HEK293 (cell line): ENCODE measurements at regions not wholly inside any gene's neighbourhood (a gene's known extent, or its start where the extent isn't known, plus 50 kb on each side); places are given as distances from the start of the nearest gene placed in this dataset.

Source experiments
- HIC1 ChIP-seq: fragments of 450-650 bp; formaldehyde crosslinking; IDR thresholded peaks from 2 replicates; pipeline ENCODE4 v1.5.1; 2016; ENCODE audit warnings: missing biosample characterization, missing genetic modification characterization
- KLF10 ChIP-seq: fragments of 450-650 bp; IDR thresholded peaks from 2 replicates; pipeline ENCODE4 v1.5.1; 2018; ENCODE audit warnings: missing biosample characterization, mild to moderate bottlenecking, missing genetic modification characterization
- MZF1 ChIP-seq: fragments of 450-650 bp; formaldehyde crosslinking; IDR thresholded peaks from 2 replicates; pipeline ENCODE4 v1.5.1; 2017; ENCODE audit warnings: missing biosample characterization, missing genetic modification characterization, borderline replicate concordance
- YY1 ChIP-seq: fragments of 450-650 bp; formaldehyde crosslinking; IDR thresholded peaks from 2 replicates; pipeline ENCODE4 v1.5.1; 2018; ENCODE audit warnings: missing biosample characterization, missing genetic modification characterization
- ZBTB1 ChIP-seq: fragments of 450-650 bp; formaldehyde crosslinking; IDR thresholded peaks from 2 replicates; pipeline ENCODE4 v1.5.1; 2016; ENCODE audit warnings: missing biosample characterization, missing genetic modification characterization
- ZBTB21 ChIP-seq: fragments of 450-650 bp; formaldehyde crosslinking; IDR thresholded peaks from 2 replicates; pipeline ENCODE4 v1.5.1; 2017; ENCODE audit warnings: missing biosample characterization, missing genetic modification characterization
- ZNF623 ChIP-seq: fragments of 450-650 bp; formaldehyde crosslinking; IDR thresholded peaks from 2 replicates; pipeline ENCODE4 v1.5.1; 2016; ENCODE audit warnings: missing biosample characterization, missing genetic modification characterization
- TF ChIP-seq, protein P1 (sequence below): fragments of 450-650 bp; formaldehyde crosslinking; IDR thresholded peaks from 2 replicates; pipeline ENCODE4 v1.5.1; 2016; ENCODE audit warnings: missing biosample characterization, missing genetic modification characterization

DNA sequence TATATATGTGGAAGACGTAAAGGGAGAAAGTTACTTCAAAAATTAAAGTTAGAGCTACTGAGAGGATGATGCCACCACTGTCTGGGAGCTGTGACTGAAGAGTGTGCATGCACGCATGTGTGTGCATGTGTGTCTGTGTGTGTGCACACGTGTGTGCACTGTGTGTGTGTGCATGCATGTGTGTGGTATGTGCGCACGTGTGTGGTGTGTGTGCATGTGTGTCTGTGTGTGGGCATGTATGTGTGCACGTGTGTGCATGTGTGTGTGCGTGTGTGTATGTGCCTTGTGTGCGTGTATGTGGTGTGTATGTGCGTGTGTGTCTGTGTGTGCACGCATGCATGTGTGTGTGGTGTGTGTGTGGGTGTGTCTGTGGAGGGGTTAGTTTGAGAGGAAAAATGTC is 473.4 kb downstream of the CMPK2 start:
- TF ChIP-seq YY1 (tag by site-specific recombination) (no peak), MZF1 (no peak), ZNF623 (tag by site-specific recombination) (no peak), ZBTB21 (tag by site-specific recombination) (no peak), HIC1 (tag by site-specific recombination) (no peak), KLF10 (no peak), ZBTB1 (tag by site-specific recombination) (no peak)
- TF ChIP-seq, protein P1, sequence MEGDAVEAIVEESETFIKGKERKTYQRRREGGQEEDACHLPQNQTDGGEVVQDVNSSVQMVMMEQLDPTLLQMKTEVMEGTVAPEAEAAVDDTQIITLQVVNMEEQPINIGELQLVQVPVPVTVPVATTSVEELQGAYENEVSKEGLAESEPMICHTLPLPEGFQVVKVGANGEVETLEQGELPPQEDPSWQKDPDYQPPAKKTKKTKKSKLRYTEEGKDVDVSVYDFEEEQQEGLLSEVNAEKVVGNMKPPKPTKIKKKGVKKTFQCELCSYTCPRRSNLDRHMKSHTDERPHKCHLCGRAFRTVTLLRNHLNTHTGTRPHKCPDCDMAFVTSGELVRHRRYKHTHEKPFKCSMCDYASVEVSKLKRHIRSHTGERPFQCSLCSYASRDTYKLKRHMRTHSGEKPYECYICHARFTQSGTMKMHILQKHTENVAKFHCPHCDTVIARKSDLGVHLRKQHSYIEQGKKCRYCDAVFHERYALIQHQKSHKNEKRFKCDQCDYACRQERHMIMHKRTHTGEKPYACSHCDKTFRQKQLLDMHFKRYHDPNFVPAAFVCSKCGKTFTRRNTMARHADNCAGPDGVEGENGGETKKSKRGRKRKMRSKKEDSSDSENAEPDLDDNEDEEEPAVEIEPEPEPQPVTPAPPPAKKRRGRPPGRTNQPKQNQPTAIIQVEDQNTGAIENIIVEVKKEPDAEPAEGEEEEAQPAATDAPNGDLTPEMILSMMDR (tag by site-specific recombination), result no peak
